IgD-negative memory B cell (primary cell): ENCODE measurements at regions not wholly inside any gene's neighbourhood (a gene's known extent, or its start where the extent isn't known, plus 50 kb on each side); places are given as distances from the start of the nearest gene placed in this dataset.
A peak's percentile ranks its signal among the peaks of the same experiment; 100 is the strongest.

Source experiments
- H3K27ac Mint-ChIP-seq, 3 donors: one replicate each; pipeline ENCODE4 v1.8.0; 2020 to 2022; ENCODE audit warnings: mild to moderate bottlenecking in 3 of 3, mixed read lengths in 3 of 3, moderate library complexity in 1 of 3
- H3K27me3 Mint-ChIP-seq: one replicate; pipeline ENCODE4 v1.8.0; 2021; ENCODE audit warnings: mixed read lengths
- H3K36me3 Mint-ChIP-seq: one replicate; pipeline ENCODE4 v1.8.0; 2020; ENCODE audit warnings: mild to moderate bottlenecking, mixed read lengths
- H3K4me1 Mint-ChIP-seq, 3 donors: one replicate each; pipeline ENCODE4 v1.8.0; 2020 to 2022; ENCODE audit warnings: mixed read lengths in 3 of 3, mild to moderate bottlenecking in 1 of 3
- H3K4me3 Mint-ChIP-seq, 4 donors: one replicate each; pipeline ENCODE4 v1.8.0; 2020 to 2022; ENCODE audit warnings: mild to moderate bottlenecking in 4 of 4, mixed read lengths in 4 of 4, moderate library complexity in 3 of 4
- H3K9me3 Mint-ChIP-seq, 3 donors: one replicate each; pipeline ENCODE4 v1.8.0; 2020 to 2021; ENCODE audit warnings: mixed read lengths in 3 of 3, mild to moderate bottlenecking in 1 of 3

- Mint-ChIP-seq H3K27ac (no peak overlapping the region), H3K36me3 (no peaks in the 10 kb centered on the region), H3K4me3 (no peak overlapping the region), H3K9me3 (peaks cover 0 to 4% (median 4%) of the 10 kb centered on the region in 3 donors), H3K27me3 (no peaks in the 10 kb centered on the region), H3K4me1 (peaks cover 0 to 9% (median 6%) of the 10 kb centered on the region in 3 donors)
Measured at GRCh38 chr1:56000424-56000823, 578.9 kb downstream of the PLPP3 start.

- no peak overlapping the region for H3K27ac Mint-ChIP-seq
- H3K27me3 Mint-ChIP-seq, result peaks cover 2% of the 10 kb centered on the region
- no peak overlapping the region for H3K4me3 Mint-ChIP-seq
- peaks cover 3 to 6% (median 6%) of the 10 kb centered on the region in 3 donors for H3K9me3 Mint-ChIP-seq
- no peaks in the 10 kb centered on the region for H3K4me1 Mint-ChIP-seq
- H3K36me3 Mint-ChIP-seq, result no peaks in the 10 kb centered on the region
Measured at GRCh38 chr1:55997536-55997935, 581.8 kb downstream of the PLPP3 start.

- Mint-ChIP-seq H3K27ac (no peak overlapping the region), H3K9me3 (peaks cover 3 to 6% (median 3%) of the 10 kb centered on the region in 3 donors), H3K4me1 (no peaks in the 10 kb centered on the region), H3K4me3 (no peak overlapping the region), H3K36me3 (no peaks in the 10 kb centered on the region), H3K27me3 (peaks cover 2% of the 10 kb centered on the region)
Measured at GRCh38 chr1:55993646-55994318, 585.6 kb downstream of the PLPP3 start.

GRCh38 chr1:55990007-55990406, 589.4 kb downstream of the PLPP3 start:
- no peaks in the 10 kb centered on the region for H3K36me3 Mint-ChIP-seq

GRCh38 chr1:55988963-55989452, 590.4 kb downstream of the PLPP3 start:
- Mint-ChIP-seq H3K27me3 (peaks cover 4% of the 10 kb centered on the region), H3K4me1 (no peaks in the 10 kb centered on the region), H3K9me3 (no peaks in the 10 kb centered on the region), H3K4me3 (no peak overlapping the region), H3K36me3 (no peaks in the 10 kb centered on the region), H3K27ac (no peak overlapping the region)

More at GRCh38 chr1:55990007-55990406, 589.4 kb downstream of the PLPP3 start:
- Mint-ChIP-seq H3K4me1 (no peaks in the 10 kb centered on the region), H3K4me3 (no peak overlapping the region), H3K9me3 (peaks cover 0 to under 1% (median 0%) of the 10 kb centered on the region in 3 donors), H3K27me3 (peaks cover 4% of the 10 kb centered on the region), H3K27ac (no peak overlapping the region)

- Mint-ChIP-seq H3K4me3 (no peak overlapping the region), H3K27ac (no peak overlapping the region), H3K27me3 (peaks cover 4% of the 10 kb centered on the region), H3K4me1 (no peaks in the 10 kb centered on the region), H3K9me3 (no peaks in the 10 kb centered on the region), H3K36me3 (no peaks in the 10 kb centered on the region)
Measured at GRCh38 chr1:55987491-55988249, 591.7 kb downstream of the PLPP3 start.

- no peak overlapping the region for H3K27ac Mint-ChIP-seq
- no peak overlapping the region for H3K4me3 Mint-ChIP-seq
- no peaks in the 10 kb centered on the region for H3K4me1 Mint-ChIP-seq
Measured at GRCh38 chr1:55986003-55986402, 593.4 kb downstream of the PLPP3 start.

GRCh38 chr1:55981010-55981650, 598.2 kb downstream of the PLPP3 start:
- Mint-ChIP-seq H3K27ac (no peak overlapping the region), H3K4me1 (no peaks in the 10 kb centered on the region), H3K27me3 (peaks cover 5% of the 10 kb centered on the region), H3K36me3 (no peaks in the 10 kb centered on the region), H3K9me3 (peaks cover 0 to 4% (median 3%) of the 10 kb centered on the region in 3 donors), H3K4me3 (no peak overlapping the region)

More at GRCh38 chr1:55986003-55986402, 593.4 kb downstream of the PLPP3 start:
- peaks cover 4% of the 10 kb centered on the region for H3K27me3 Mint-ChIP-seq
- no peaks in the 10 kb centered on the region for H3K9me3 Mint-ChIP-seq
- H3K36me3 Mint-ChIP-seq, result no peaks in the 10 kb centered on the region

GRCh38 chr1:55980582-55980981, 598.8 kb downstream of the PLPP3 start:
- Mint-ChIP-seq H3K27me3 (peaks cover 5% of the 10 kb centered on the region), H3K9me3 (peaks cover 0 to 4% (median 3%) of the 10 kb centered on the region in 3 donors), H3K4me1 (no peaks in the 10 kb centered on the region), H3K4me3 (no peak overlapping the region), H3K36me3 (no peaks in the 10 kb centered on the region), H3K27ac (no peak overlapping the region)

- H3K4me1 Mint-ChIP-seq, result no peaks in the 10 kb centered on the region
- peaks cover 6% of the 10 kb centered on the region for H3K27me3 Mint-ChIP-seq
- no peaks in the 10 kb centered on the region for H3K36me3 Mint-ChIP-seq
- H3K9me3 Mint-ChIP-seq, result peaks cover 4 to 6% (median 5%) of the 10 kb centered on the region in 3 donors
- no peak overlapping the region for H3K4me3 Mint-ChIP-seq
- H3K27ac Mint-ChIP-seq, result no peak overlapping the region
Measured at GRCh38 chr1:55974714-55975441, 604.5 kb downstream of the PLPP3 start.

- H3K9me3 Mint-ChIP-seq, result peaks cover 0 to 6% (median 3%) of the 10 kb centered on the region in 3 donors
- H3K27ac Mint-ChIP-seq, result no peak overlapping the region
- H3K27me3 Mint-ChIP-seq, result peaks cover 5% of the 10 kb centered on the region
- H3K4me1 Mint-ChIP-seq, result no peaks in the 10 kb centered on the region
- H3K36me3 Mint-ChIP-seq, result no peaks in the 10 kb centered on the region
- H3K4me3 Mint-ChIP-seq, result peak overlapping the region in 1 of 4 donors; percentile 2
Measured at GRCh38 chr1:55970526-55971110, 608.7 kb downstream of the PLPP3 start.

GRCh38 chr1:55969322-55969721, 610.0 kb downstream of the PLPP3 start:
- no peak overlapping the region for H3K27ac Mint-ChIP-seq
- H3K9me3 Mint-ChIP-seq, result peaks cover 0 to 7% (median 5%) of the 10 kb centered on the region in 3 donors
- peaks cover 6% of the 10 kb centered on the region for H3K27me3 Mint-ChIP-seq
- no peaks in the 10 kb centered on the region for H3K36me3 Mint-ChIP-seq
- H3K4me3 Mint-ChIP-seq, result no peak overlapping the region
- H3K4me1 Mint-ChIP-seq, result no peaks in the 10 kb centered on the region

- Mint-ChIP-seq H3K36me3 (no peaks in the 10 kb centered on the region), H3K4me3 (no peak overlapping the region), H3K9me3 (peaks cover 0 to 7% (median 3%) of the 10 kb centered on the region in 3 donors), H3K4me1 (no peaks in the 10 kb centered on the region), H3K27me3 (peaks cover 6% of the 10 kb centered on the region), H3K27ac (no peak overlapping the region)
Measured at GRCh38 chr1:55968661-55969060, 610.7 kb downstream of the PLPP3 start.

GRCh38 chr1:55965981-55966461, 613.3 kb downstream of the PLPP3 start:
- Mint-ChIP-seq H3K4me3 (no peak overlapping the region), H3K36me3 (no peaks in the 10 kb centered on the region), H3K27ac (no peak overlapping the region), H3K9me3 (peaks cover 0 to 4% (median 0%) of the 10 kb centered on the region in 3 donors), H3K4me1 (no peaks in the 10 kb centered on the region), H3K27me3 (peaks cover 2% of the 10 kb centered on the region)
